ENCODE measurements at regions not wholly inside any gene's neighbourhood (a gene's known extent, or its start where the extent isn't known, plus 50 kb on each side); places are given as distances from the start of the nearest gene placed in this dataset.

- H3K4me3 ChIP-seq: no peak overlapping the region
- no peak overlapping the region for H3K27ac ChIP-seq
Observed at GRCh38 chr1:68819190-68819829, 322.4 kb upstream of the DEPDC1 start.

GRCh38 chr1:68820151-68820550 is 323.3 kb upstream of the DEPDC1 start:
- no peak overlapping the region for H3K4me3 ChIP-seq
- H3K27ac ChIP-seq: no peak overlapping the region

- Histone ChIP-seq H3K27ac (no peak overlapping the region), H3K4me3 (no peak overlapping the region)
Observed at GRCh38 chr1:68826836-68827235, 330.0 kb upstream of the DEPDC1 start.

- no peak overlapping the region for H3K4me3 ChIP-seq
Observed at GRCh38 chr1:68827261-68827660, 330.4 kb upstream of the DEPDC1 start.

GRCh38 chr1:68828013-68828412 is 331.1 kb upstream of the DEPDC1 start:
- no peak overlapping the region for H3K27ac ChIP-seq
- no peak overlapping the region for H3K4me3 ChIP-seq

More at GRCh38 chr1:68827261-68827660, 330.4 kb upstream of the DEPDC1 start:
- H3K27ac ChIP-seq: no peak overlapping the region

- Histone ChIP-seq H3K27ac (no peak overlapping the region), H3K4me3 (no peak overlapping the region)
Observed at GRCh38 chr1:68831281-68831680, 334.4 kb upstream of the DEPDC1 start.

- Histone ChIP-seq H3K27ac (no peak overlapping the region), H3K4me3 (no peak overlapping the region)
Observed at GRCh38 chr1:68848017-68848416, 351.1 kb upstream of the DEPDC1 start.

GRCh38 chr1:68868606-68869005 is 371.7 kb upstream of the DEPDC1 start:
- H3K4me3 ChIP-seq: no peak overlapping the region
- H3K27ac ChIP-seq: no peak overlapping the region

GRCh38 chr1:68873144-68873543 is 376.3 kb upstream of the DEPDC1 start:
- Histone ChIP-seq H3K4me3 (no peak overlapping the region), H3K27ac (no peak overlapping the region)

GRCh38 chr1:68881330-68882194 is 384.7 kb upstream of the DEPDC1 start:
- Histone ChIP-seq H3K27ac (peak overlapping the region in 1 of 21 experiments; percentile 30), H3K4me3 (peak overlapping the region in 2 of 7 experiments; percentile 9 to 36)

GRCh38 chr1:68889471-68889870 is 392.6 kb upstream of the DEPDC1 start:
- Histone ChIP-seq H3K4me3 (no peak overlapping the region), H3K27ac (no peak overlapping the region)

- Histone ChIP-seq H3K4me3 (no peak overlapping the region), H3K27ac (no peak overlapping the region)
Observed at GRCh38 chr1:68890736-68891135, 393.9 kb upstream of the DEPDC1 start.

- Histone ChIP-seq H3K27ac (no peak overlapping the region), H3K4me3 (no peak overlapping the region)
Observed at GRCh38 chr1:68904477-68904876, 407.6 kb upstream of the DEPDC1 start.

GRCh38 chr1:68906431-68906830 is 409.5 kb upstream of the DEPDC1 start:
- Histone ChIP-seq H3K4me3 (no peak overlapping the region), H3K27ac (no peak overlapping the region)

- H3K4me3 ChIP-seq: no peak overlapping the region
- no peak overlapping the region for H3K27ac ChIP-seq
Observed at GRCh38 chr1:68907491-68907890, 410.6 kb upstream of the DEPDC1 start.

GRCh38 chr1:68908316-68908715 is 411.4 kb upstream of the DEPDC1 start:
- Histone ChIP-seq H3K27ac (no peak overlapping the region), H3K4me3 (no peak overlapping the region)

- no peak overlapping the region for H3K4me3 ChIP-seq
- H3K27ac ChIP-seq: peak overlapping the region in 4 of 21 experiments; percentile 1 to 55 (median 12)
Observed at GRCh38 chr1:68916221-68916902, 419.5 kb upstream of the DEPDC1 start.

GRCh38 chr1:68917456-68917855 is 420.6 kb upstream of the DEPDC1 start:
- Histone ChIP-seq H3K27ac (no peak overlapping the region), H3K4me3 (no peak overlapping the region)

- H3K27ac ChIP-seq: no peak overlapping the region
- H3K4me3 ChIP-seq: no peak overlapping the region
Observed at GRCh38 chr1:68918563-68918962, 421.7 kb upstream of the DEPDC1 start.

- Histone ChIP-seq H3K4me3 (no peak overlapping the region), H3K27ac (no peak overlapping the region)
Observed at GRCh38 chr1:68919075-68919474, 422.2 kb upstream of the DEPDC1 start.

Data from skin epidermis (tissue), 12 donors.